H9 (cell line): ENCODE measurements at regions not wholly inside any gene's neighbourhood (a gene's known extent, or its start where the extent isn't known, plus 50 kb on each side); places are given as distances from the start of the nearest gene placed in this dataset.

Source experiments
- DNase-seq: peaks from one replicate; pipeline ENCODE4 v3.0.0-alpha.2; 2017
- H2AFZ ChIP-seq: one replicate; pipeline ENCODE4 v1.6.1; 2013; ENCODE audit warnings: mild to moderate bottlenecking, low read length, control low read depth, moderate library complexity
- H2AK5ac ChIP-seq: 2 replicates; pipeline ENCODE4 v1.6.1; 2013; ENCODE audit warnings: low read length, control low read depth, mixed read lengths; ENCODE audit not compliant: insufficient read length
- H2BK120ac ChIP-seq: one replicate; pipeline ENCODE4 v1.6.1; 2013; ENCODE audit warnings: low read depth, mild to moderate bottlenecking, low read length, control low read depth, inconsistent platforms; ENCODE audit not compliant: poor library complexity, severe bottlenecking
- H2BK12ac ChIP-seq: 2 replicates; pipeline ENCODE4 v1.6.1; 2013; ENCODE audit warnings: low read length, control low read depth, mixed read lengths, low read depth; ENCODE audit not compliant: insufficient read length
- H2BK15ac ChIP-seq: 2 replicates; pipeline ENCODE4 v1.6.1; 2013; ENCODE audit warnings: low read depth, low read length, control low read depth
- H2BK20ac ChIP-seq: one replicate; pipeline ENCODE4 v1.6.1; 2013; ENCODE audit warnings: low read depth, mild to moderate bottlenecking, low read length, control low read depth, inconsistent platforms; ENCODE audit not compliant: poor library complexity, severe bottlenecking
- H2BK5ac ChIP-seq: 2 replicates; pipeline ENCODE4 v1.6.1; 2013; ENCODE audit warnings: low read length, control low read depth, mixed read lengths; ENCODE audit not compliant: insufficient read length
- H3K14ac ChIP-seq: 2 replicates; pipeline ENCODE4 v1.6.1; 2013; ENCODE audit warnings: low read length, control low read depth; ENCODE audit not compliant: insufficient read depth
- H3K18ac ChIP-seq: 2 replicates; pipeline ENCODE4 v1.6.1; 2013; ENCODE audit warnings: low read depth, mild to moderate bottlenecking, mixed read lengths, low read length, control low read depth; ENCODE audit not compliant: insufficient read length
- H3K23ac ChIP-seq: 2 replicates; pipeline ENCODE4 v1.6.1; 2013; ENCODE audit warnings: low read length, control low read depth, mixed read lengths, low read depth; ENCODE audit not compliant: insufficient read length
- H3K23me2 ChIP-seq: 2 replicates; pipeline ENCODE4 v1.6.1; 2013; ENCODE audit warnings: low read depth, mild to moderate bottlenecking, mixed read lengths, low read length, control low read depth; ENCODE audit not compliant: insufficient read length, poor library complexity, severe bottlenecking
- H3K27ac ChIP-seq: 2 replicates; pipeline ENCODE4 v1.5.1; 2013; ENCODE audit warnings: low read length, control low read depth, mixed read lengths, low read depth; ENCODE audit not compliant: insufficient read length
- H3K27me3 ChIP-seq: 2 replicates; pipeline ENCODE4 v1.6.1; 2013; ENCODE audit warnings: low read length, control low read depth, inconsistent platforms; ENCODE audit not compliant: insufficient read depth
- H3K4ac ChIP-seq: 2 replicates; pipeline ENCODE4 v1.6.1; 2013; ENCODE audit warnings: low read depth, mild to moderate bottlenecking, control low read depth, inconsistent platforms, low read length, moderate library complexity
- H3K4me1 ChIP-seq: 2 replicates; pipeline ENCODE4 v1.6.1; 2013; ENCODE audit warnings: low read length, control low read depth, inconsistent platforms; ENCODE audit not compliant: insufficient read depth
- H3K4me2 ChIP-seq: 2 replicates; pipeline ENCODE4 v1.6.1; 2013; ENCODE audit warnings: low read length, control low read depth, mixed read lengths; ENCODE audit not compliant: insufficient read length, insufficient read depth
- H3K56ac ChIP-seq: 2 replicates; pipeline ENCODE4 v1.6.1; 2013; ENCODE audit warnings: low read depth, mild to moderate bottlenecking, mixed read lengths, low read length, control low read depth; ENCODE audit not compliant: insufficient read length
- H3K79me1 ChIP-seq: 2 replicates; pipeline ENCODE4 v1.6.1; 2013; ENCODE audit warnings: low read depth, mild to moderate bottlenecking, moderate library complexity, low read length, control low read depth, inconsistent platforms; ENCODE audit not compliant: insufficient read depth, poor library complexity, severe bottlenecking
- H3K79me2 ChIP-seq: 2 replicates; pipeline ENCODE4 v1.6.1; 2013; ENCODE audit warnings: low read length, control low read depth, inconsistent platforms; ENCODE audit not compliant: insufficient read depth
- H3K9ac ChIP-seq: 2 replicates; pipeline ENCODE4 v1.6.1; 2013; ENCODE audit warnings: low read length, control low read depth, mixed read lengths; ENCODE audit not compliant: insufficient read length; ENCODE audit errors: extremely low read depth
- H3K9me3 ChIP-seq: one replicate; pipeline ENCODE4 v1.6.1; 2013; ENCODE audit warnings: low read depth, low read length, inconsistent platforms; ENCODE audit not compliant: control insufficient read depth
- H3T11ph ChIP-seq: one replicate; pipeline ENCODE4 v1.6.1; 2013; ENCODE audit warnings: mild to moderate bottlenecking, low read length, control low read depth, inconsistent platforms
- H4K20me1 ChIP-seq: one replicate; pipeline ENCODE4 v1.6.1; 2013; ENCODE audit not compliant: control insufficient read depth, insufficient read length, insufficient read depth
- H4K5ac ChIP-seq: 2 replicates; pipeline ENCODE4 v1.6.1; 2013; ENCODE audit warnings: low read depth, mild to moderate bottlenecking, mixed read lengths, low read length, control low read depth; ENCODE audit not compliant: insufficient read length
- H4K8ac ChIP-seq: replicated peaks from 2 replicates; pipeline ENCODE4 v1.6.1; 2013; ENCODE audit warnings: low read length, control low read depth, mixed read lengths, low read depth; ENCODE audit not compliant: insufficient read length
- H4K91ac ChIP-seq: 2 replicates; pipeline ENCODE4 v1.6.1; 2013; ENCODE audit warnings: low read depth, mild to moderate bottlenecking, moderate library complexity, mixed read lengths, low read length, control low read depth; ENCODE audit not compliant: insufficient read length
- H3K27ac Mint-ChIP-seq, 3 experiments: 2 replicates in 2 of 3; 3 replicates in 1 of 3; pipeline ENCODE4 v1.8.0; 2020 to 2021; ENCODE audit warnings: mixed read lengths in 3 of 3, mild to moderate bottlenecking in 1 of 3, moderate library complexity in 1 of 3
- H3K27me3 Mint-ChIP-seq: 2 replicates; pipeline ENCODE4 v1.8.0; 2021; ENCODE audit warnings: low read depth, mild to moderate bottlenecking, moderate library complexity, mixed read lengths
- H3K36me3 Mint-ChIP-seq, 3 experiments: 2 replicates in 2 of 3; 3 replicates in 1 of 3; pipeline ENCODE4 v1.8.0; 2020 to 2021; ENCODE audit warnings: low read depth in 3 of 3, mixed read lengths in 3 of 3; ENCODE audit not compliant: insufficient read depth in 1 of 3
- H3K4me1 Mint-ChIP-seq, 2 experiments: 2 replicates each; pipeline ENCODE4 v1.8.0; 2020; ENCODE audit warnings: mixed read lengths in 2 of 2
- H3K4me3 Mint-ChIP-seq, 2 experiments: 2 replicates in 1 of 2; 3 replicates in 1 of 2; pipeline ENCODE4 v1.8.0; 2020 to 2021; ENCODE audit warnings: mild to moderate bottlenecking in 2 of 2, mixed read lengths in 2 of 2, moderate library complexity in 1 of 2
- H3K9me3 Mint-ChIP-seq, 2 experiments: 2 replicates in 1 of 2; 3 replicates in 1 of 2; pipeline ENCODE4 v1.8.0; 2020; ENCODE audit warnings: mild to moderate bottlenecking in 2 of 2, mixed read lengths in 2 of 2, moderate library complexity in 1 of 2
- WGBS: extraction: QIAGEN DNeasy Blood & Tissue Kit; methylation state at CpG from one replicate; pipeline ENCODE4 v1.1.7; 2013; ENCODE audit warnings: missing lambda C conversion rate, low lambda C conversion rate, mixed read lengths; ENCODE audit not compliant: insufficient read length; ENCODE audit errors: extremely low coverage; 5-methylcytosine and 5-hydroxymethylcytosine counted together
- TF ChIP-seq, protein P1 (sequence below): fragments of 200-600 bp; sonication (generic); conservative IDR thresholded peaks from 3 replicates; pipeline ENCODE4 v1.8.0; 2021; ENCODE audit warnings: antibody characterized with exemption, mild to moderate bottlenecking

DNA sequence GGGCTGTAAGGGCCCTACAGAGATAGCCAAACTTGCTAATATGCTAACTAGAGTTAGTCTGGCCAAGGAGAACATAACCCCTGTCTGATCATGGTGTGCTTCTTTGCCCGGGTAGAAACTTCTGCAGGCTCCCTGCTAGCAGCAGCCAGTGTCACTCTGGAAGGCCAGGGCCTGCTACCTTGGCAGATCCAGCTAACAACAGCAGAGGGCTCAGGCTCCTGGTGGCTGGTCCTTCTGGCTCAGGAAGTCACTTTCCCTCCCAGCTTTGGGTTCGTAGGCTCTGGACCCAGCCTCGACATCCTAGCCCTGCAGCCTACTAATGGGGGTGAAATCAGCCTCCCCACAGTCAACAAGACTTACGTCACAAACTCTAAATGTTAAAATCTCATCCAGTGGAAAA, 373.7 kb upstream of the RGMA start:
- H3K4ac ChIP-seq = no peak overlapping the region
- TF ChIP-seq, protein P1, sequence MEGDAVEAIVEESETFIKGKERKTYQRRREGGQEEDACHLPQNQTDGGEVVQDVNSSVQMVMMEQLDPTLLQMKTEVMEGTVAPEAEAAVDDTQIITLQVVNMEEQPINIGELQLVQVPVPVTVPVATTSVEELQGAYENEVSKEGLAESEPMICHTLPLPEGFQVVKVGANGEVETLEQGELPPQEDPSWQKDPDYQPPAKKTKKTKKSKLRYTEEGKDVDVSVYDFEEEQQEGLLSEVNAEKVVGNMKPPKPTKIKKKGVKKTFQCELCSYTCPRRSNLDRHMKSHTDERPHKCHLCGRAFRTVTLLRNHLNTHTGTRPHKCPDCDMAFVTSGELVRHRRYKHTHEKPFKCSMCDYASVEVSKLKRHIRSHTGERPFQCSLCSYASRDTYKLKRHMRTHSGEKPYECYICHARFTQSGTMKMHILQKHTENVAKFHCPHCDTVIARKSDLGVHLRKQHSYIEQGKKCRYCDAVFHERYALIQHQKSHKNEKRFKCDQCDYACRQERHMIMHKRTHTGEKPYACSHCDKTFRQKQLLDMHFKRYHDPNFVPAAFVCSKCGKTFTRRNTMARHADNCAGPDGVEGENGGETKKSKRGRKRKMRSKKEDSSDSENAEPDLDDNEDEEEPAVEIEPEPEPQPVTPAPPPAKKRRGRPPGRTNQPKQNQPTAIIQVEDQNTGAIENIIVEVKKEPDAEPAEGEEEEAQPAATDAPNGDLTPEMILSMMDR = peak; percentile 18; the same call in 1 of the 3 replicates
- H3K9me3 ChIP-seq = no peaks in the 10 kb centered on the region
- Mint-ChIP-seq H3K9me3 (peaks cover 0 to 3% of the 10 kb centered on the region in 2 experiments; a peak in 2 of 5 replicates), H3K27ac (no peak overlapping the region), H3K4me1 (peaks cover 31% of the 10 kb centered on the region in 2 experiments), H3K4me3 (no peak overlapping the region), H3K27me3 (peaks cover 4% of the 10 kb centered on the region), H3K36me3 (peaks cover 0 to 6% (median 0%) of the 10 kb centered on the region in 3 experiments; a peak in 2 of 7 replicates)
- no peak overlapping the region for H2BK12ac ChIP-seq
- H2BK20ac ChIP-seq = no peak overlapping the region
- H2BK15ac ChIP-seq = no peak overlapping the region
- H3K79me2 ChIP-seq = no peaks in the 10 kb centered on the region
- H3K9ac ChIP-seq = no peak overlapping the region
- no peak overlapping the region for H3K14ac ChIP-seq
- no peak overlapping the region for H2BK120ac ChIP-seq
- no peaks in the 10 kb centered on the region for H3K79me1 ChIP-seq
- WGBS = no CpG with 5 or more reads among the region's 4 CpGs
- no peak for DNase-seq
- no peaks in the 10 kb centered on the region for H3K27me3 ChIP-seq
- H3K56ac ChIP-seq = no peak overlapping the region
- H2AFZ ChIP-seq = no peak overlapping the region
- no peaks in the 10 kb centered on the region for H4K20me1 ChIP-seq
- H3K23ac ChIP-seq = no peak overlapping the region
- H3T11ph ChIP-seq = no peak overlapping the region
- peaks cover 5% of the 10 kb centered on the region; the same call in 1 of the 2 replicates for H3K4me1 ChIP-seq
- no peaks in the 10 kb centered on the region for H3K23me2 ChIP-seq
- no peak overlapping the region for H2AK5ac ChIP-seq
- no peak overlapping the region for H3K27ac ChIP-seq
- H4K91ac ChIP-seq = no peak overlapping the region
- no peak overlapping the region for H3K18ac ChIP-seq
- H4K8ac ChIP-seq = no peak overlapping the region
- H3K4me2 ChIP-seq = no peak overlapping the region
- no peak overlapping the region for H4K5ac ChIP-seq
- no peak overlapping the region for H2BK5ac ChIP-seq
